ENCODE measurements at regions not wholly inside any gene's neighbourhood (a gene's known extent, or its start where the extent isn't known, plus 50 kb on each side); places are given as distances from the start of the nearest gene placed in this dataset.
A peak's percentile ranks its signal among the peaks of the same experiment; 100 is the strongest.

DNA sequence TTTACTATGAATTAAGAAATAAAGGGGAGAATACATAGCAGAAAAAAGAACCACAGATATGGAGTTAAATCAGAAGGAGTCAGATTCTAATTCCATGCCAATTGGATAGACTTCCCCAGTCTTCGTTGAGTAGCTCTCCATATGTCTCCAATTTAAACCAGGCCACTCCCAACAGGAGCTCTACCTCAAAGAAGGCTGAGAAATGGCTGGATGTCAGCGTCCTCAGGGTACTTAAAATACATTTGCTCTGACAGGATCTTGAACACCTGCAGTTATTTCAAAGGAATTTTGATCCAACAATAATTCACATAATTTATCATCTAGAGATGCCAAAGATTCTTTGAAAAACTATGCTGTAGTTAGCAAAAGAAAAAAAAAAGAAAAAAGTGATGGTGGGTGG is 133.9 kb upstream of the FBN2 start:
- Histone ChIP-seq H3K4me3 (ENCODE audit: low read depth in 1 of 3, low read length in 3 of 3) (no peak overlapping the region), H3K4me1 (ENCODE audit: control insufficient read depth in 3 of 3, insufficient read depth in 2 of 3, low read depth in 1 of 3, low read length in 2 of 3) (no peaks in the 10 kb centered on the region), H3K9me3 (ENCODE audit: control insufficient read depth in 2 of 2, insufficient read depth in 1 of 2, low read depth in 1 of 2, low read length in 1 of 2) (no peaks in the 10 kb centered on the region), H3K36me3 (ENCODE audit: control insufficient read depth in 3 of 3, insufficient read depth in 2 of 3, low read depth in 1 of 3, low read length in 3 of 3) (no peaks in the 10 kb centered on the region), H3K27ac (ENCODE audit: low read depth in 1 of 3, low read length in 2 of 3) (no peak overlapping the region), H3K27me3 (ENCODE audit: control insufficient read depth in 3 of 3, insufficient read depth in 3 of 3, low read length in 3 of 3) (no peaks in the 10 kb centered on the region)
- DNase-seq (no peak), FAIRE-seq (no peak)
- WGBS, 3 donors = 23 to 43% (median 26%) methylated on average over 2 of the region's 2 CpGs

DNA sequence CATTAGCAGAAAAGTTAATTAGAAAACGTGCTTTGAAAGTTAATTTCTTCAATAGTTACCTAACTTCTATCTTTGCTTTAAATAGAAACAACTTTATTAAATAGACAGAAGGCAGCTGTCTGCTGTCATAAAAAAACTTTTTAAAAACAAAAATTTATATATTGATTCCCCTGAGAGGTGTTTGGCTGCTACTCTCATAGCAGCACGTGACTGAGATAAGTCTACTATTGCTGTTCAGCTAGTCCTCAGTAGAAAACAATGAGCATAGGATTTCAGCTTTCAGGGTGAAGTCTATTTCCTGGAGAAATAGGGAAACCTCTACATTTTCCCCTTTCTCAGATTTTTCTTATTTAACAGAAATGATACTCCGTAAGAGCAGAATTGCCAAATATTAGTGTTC is 135.0 kb upstream of the FBN2 start:
- H3K27me3 ChIP-seq (ENCODE audit: control insufficient read depth in 3 of 3, insufficient read depth in 3 of 3, low read length in 3 of 3) = no peaks in the 10 kb centered on the region
- no peaks in the 10 kb centered on the region for H3K9me3 ChIP-seq (ENCODE audit: control insufficient read depth in 2 of 2, insufficient read depth in 1 of 2, low read depth in 1 of 2, low read length in 1 of 2)
- DNase-seq (no peak), FAIRE-seq (no peak)
- no peak overlapping the region for H3K4me3 ChIP-seq (ENCODE audit: low read depth in 1 of 3, low read length in 3 of 3)
- WGBS, 3 donors = 55 to 61% (median 60%) methylated on average over 3 of the region's 3 CpGs
- H3K36me3 ChIP-seq (ENCODE audit: control insufficient read depth in 3 of 3, insufficient read depth in 2 of 3, low read depth in 1 of 3, low read length in 3 of 3) = no peaks in the 10 kb centered on the region
- H3K4me1 ChIP-seq (ENCODE audit: control insufficient read depth in 3 of 3, insufficient read depth in 2 of 3, low read depth in 1 of 3, low read length in 2 of 3) = no peaks in the 10 kb centered on the region
- no peak overlapping the region for H3K27ac ChIP-seq (ENCODE audit: low read depth in 1 of 3, low read length in 2 of 3)

DNA sequence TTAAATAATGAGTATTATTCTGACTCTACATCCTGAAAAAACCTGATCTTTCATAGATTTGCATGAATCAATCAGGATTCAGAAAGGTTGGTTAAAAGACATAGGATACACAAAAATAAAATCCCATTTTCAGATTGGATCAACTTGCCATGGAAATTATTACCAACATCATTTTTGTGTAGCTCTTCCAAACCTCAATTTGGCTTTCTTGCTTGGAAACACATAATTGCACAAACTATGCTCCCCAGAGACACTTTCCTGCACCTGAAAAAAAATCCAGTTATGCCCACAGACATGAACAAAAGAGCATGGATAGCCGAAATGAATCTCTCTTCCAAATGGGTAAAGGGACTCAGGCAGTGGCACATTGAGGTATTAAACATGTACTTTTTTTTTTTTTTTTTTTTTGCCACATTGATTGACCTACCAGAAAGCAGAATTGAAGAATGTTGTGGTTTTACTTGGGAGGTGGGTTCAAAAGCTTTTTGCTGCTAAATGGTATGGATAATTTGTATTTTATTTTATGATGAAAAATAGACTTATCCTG is 135.4 kb upstream of the FBN2 start:
- Histone ChIP-seq H3K27ac (ENCODE audit: low read depth in 1 of 3, low read length in 2 of 3) (no peak overlapping the region), H3K27me3 (ENCODE audit: control insufficient read depth in 3 of 3, insufficient read depth in 3 of 3, low read length in 3 of 3) (no peaks in the 10 kb centered on the region), H3K36me3 (ENCODE audit: control insufficient read depth in 3 of 3, insufficient read depth in 2 of 3, low read depth in 1 of 3, low read length in 3 of 3) (no peaks in the 10 kb centered on the region), H3K4me1 (ENCODE audit: control insufficient read depth in 3 of 3, insufficient read depth in 2 of 3, low read depth in 1 of 3, low read length in 2 of 3) (no peaks in the 10 kb centered on the region), H3K4me3 (ENCODE audit: low read depth in 1 of 3, low read length in 3 of 3) (no peak overlapping the region), H3K9me3 (ENCODE audit: control insufficient read depth in 2 of 2, insufficient read depth in 1 of 2, low read depth in 1 of 2, low read length in 1 of 2) (no peaks in the 10 kb centered on the region)
- FAIRE-seq = no peak
- DNase-seq = no peak
- 67 to 81% (median 78%) methylated on average over 1 of the region's 1 CpG for WGBS, 3 donors

DNA sequence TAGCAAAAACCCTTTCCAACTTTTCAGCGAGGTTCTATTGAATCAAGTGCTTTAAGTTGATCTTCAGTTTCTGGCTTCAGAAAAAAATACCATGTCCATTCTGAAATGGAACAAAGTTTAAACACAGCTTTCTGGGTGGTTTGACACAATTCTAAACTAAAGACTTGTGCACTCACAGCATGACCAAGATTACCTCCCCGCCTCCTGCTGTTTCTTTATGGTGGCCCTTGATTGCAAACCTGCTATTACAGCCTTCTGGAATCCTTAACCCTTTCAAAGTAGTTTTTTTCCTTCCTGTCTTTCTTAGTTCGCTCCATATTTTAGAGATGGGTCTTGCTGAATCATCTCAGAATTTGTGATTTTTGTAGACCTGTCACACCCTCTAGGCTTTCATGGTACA is 135.9 kb upstream of the FBN2 start:
- Histone ChIP-seq H3K27me3 (ENCODE audit: control insufficient read depth in 3 of 3, insufficient read depth in 3 of 3, low read length in 3 of 3) (no peaks in the 10 kb centered on the region), H3K36me3 (ENCODE audit: control insufficient read depth in 3 of 3, insufficient read depth in 2 of 3, low read depth in 1 of 3, low read length in 3 of 3) (no peaks in the 10 kb centered on the region), H3K9me3 (ENCODE audit: control insufficient read depth in 2 of 2, insufficient read depth in 1 of 2, low read depth in 1 of 2, low read length in 1 of 2) (no peaks in the 10 kb centered on the region), H3K27ac (ENCODE audit: low read depth in 1 of 3, low read length in 2 of 3) (no peak overlapping the region), H3K4me3 (ENCODE audit: low read depth in 1 of 3, low read length in 3 of 3) (no peak overlapping the region), H3K4me1 (ENCODE audit: control insufficient read depth in 3 of 3, insufficient read depth in 2 of 3, low read depth in 1 of 3, low read length in 2 of 3) (no peaks in the 10 kb centered on the region)
- WGBS, 3 donors = 76 to 81% (median 80%) methylated on average over 3 of the region's 3 CpGs
- DNase-seq (no peak), FAIRE-seq (no peak)

DNA sequence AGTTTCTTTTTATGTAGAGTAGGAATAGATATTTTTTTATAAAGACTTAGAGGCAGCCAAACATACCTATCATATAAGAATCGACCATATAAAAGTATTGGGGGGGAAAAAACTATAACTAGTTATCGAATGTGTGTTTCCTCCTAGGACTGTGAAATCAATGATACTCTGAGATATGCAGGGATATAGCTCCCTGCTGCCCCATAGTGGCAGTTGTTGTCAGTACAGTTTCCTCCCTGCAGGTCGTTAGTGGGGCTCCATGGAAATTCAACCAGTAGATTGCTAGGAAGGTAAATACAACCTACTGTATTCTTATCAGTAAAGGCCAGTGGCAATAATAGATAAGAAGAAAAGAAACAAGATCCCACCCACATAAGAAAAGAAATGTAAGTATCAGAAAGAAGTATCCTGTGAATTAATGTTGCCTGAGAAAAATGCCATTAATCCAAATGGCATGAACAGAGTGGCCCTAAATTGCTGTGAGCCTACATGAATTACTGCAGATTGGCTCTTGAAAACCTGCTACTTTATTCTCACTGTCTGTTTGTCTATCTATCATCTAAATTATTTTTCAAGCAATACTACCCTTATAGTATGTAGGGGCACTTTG is 136.9 kb upstream of the FBN2 start:
- no peaks in the 10 kb centered on the region for H3K9me3 ChIP-seq (ENCODE audit: control insufficient read depth in 2 of 2, insufficient read depth in 1 of 2, low read depth in 1 of 2, low read length in 1 of 2)
- FAIRE-seq = no peak

DNA sequence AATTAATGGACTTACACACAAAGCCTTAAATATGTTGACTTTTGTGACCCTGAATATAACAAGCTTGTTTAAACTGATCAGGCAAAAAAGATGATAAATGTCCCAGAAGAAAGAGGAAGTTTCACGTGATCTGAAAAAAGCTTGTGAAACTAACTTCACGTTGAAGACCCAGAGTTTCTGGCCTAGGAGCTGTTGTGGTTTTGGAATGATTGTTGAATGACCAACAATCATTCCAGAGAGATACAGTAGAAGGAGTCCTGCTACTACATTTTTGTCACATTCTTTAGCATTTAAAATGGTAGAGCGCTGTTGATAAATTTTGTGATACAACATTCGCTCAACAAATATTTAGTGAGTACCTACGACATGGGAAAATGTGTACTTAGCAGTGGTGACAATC is 143.1 kb upstream of the FBN2 start:
- DNase-seq = no peak
- no peaks in the 10 kb centered on the region for H3K4me1 ChIP-seq (ENCODE audit: control insufficient read depth in 3 of 3, insufficient read depth in 2 of 3, low read depth in 1 of 3, low read length in 2 of 3)
- 72 to 75% (median 73%) methylated on average over 5 of the region's 5 CpGs for WGBS, 3 donors

More for the DNA sequence above, 136.9 kb upstream of the FBN2 start:
- H3K4me3 ChIP-seq (ENCODE audit: low read depth in 1 of 3, low read length in 3 of 3) = no peak overlapping the region
- no peaks in the 10 kb centered on the region for H3K27me3 ChIP-seq (ENCODE audit: control insufficient read depth in 3 of 3, insufficient read depth in 3 of 3, low read length in 3 of 3)
- H3K4me1 ChIP-seq (ENCODE audit: control insufficient read depth in 3 of 3, insufficient read depth in 2 of 3, low read depth in 1 of 3, low read length in 2 of 3) = no peaks in the 10 kb centered on the region
- 14 to 51% (median 36%) methylated on average over 3 of the region's 3 CpGs for WGBS, 3 donors
- no peaks in the 10 kb centered on the region for H3K36me3 ChIP-seq (ENCODE audit: control insufficient read depth in 3 of 3, insufficient read depth in 2 of 3, low read depth in 1 of 3, low read length in 3 of 3)
- DNase-seq = peak; percentile 35 to 55
- no peak overlapping the region for H3K27ac ChIP-seq (ENCODE audit: low read depth in 1 of 3, low read length in 2 of 3)

DNA sequence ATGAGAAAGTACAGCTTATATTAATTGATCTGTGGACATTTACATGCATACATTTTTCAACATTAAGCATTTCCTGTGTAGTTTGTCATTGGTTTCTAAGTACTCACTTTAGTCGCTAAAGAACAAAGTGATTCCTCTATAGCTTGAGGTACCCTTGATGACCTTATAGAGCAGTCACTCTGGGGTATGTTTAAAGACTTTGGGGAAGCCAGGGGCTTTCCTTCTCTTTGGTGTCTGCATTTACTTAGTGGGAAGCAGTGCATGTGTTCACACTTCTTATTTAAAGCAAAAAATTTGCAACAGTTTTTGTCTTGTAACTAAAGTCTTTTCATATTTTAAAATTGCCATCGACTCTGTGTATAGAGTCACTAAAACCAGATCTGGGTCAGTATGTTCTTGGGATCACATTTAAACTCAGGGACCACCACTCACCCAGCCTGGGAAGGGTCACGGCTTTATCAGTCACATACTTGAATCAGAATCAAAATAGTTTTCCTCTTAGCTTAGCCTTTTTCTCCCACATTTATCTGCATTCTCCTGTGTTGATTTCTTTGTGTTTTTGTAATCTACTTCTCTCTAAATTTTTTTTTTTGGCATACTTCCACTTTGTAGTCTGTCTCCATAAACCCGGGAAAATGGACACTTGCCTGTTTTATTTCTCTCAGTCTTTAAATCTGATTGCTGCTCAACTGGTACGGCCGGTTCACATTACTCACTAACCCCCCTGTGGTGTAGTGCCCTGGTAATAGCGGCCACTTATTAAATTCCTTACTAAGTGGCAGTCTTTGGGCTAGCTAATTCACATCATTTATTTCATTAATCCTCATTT is 143.9 kb upstream of the FBN2 start:
- no peaks in the 10 kb centered on the region for H3K4me1 ChIP-seq (ENCODE audit: control insufficient read depth in 3 of 3, insufficient read depth in 2 of 3, low read depth in 1 of 3, low read length in 2 of 3)
- DNase-seq (no peak), FAIRE-seq (no peak)
- 28 to 37% (median 35%) methylated on average over 7 of the region's 7 CpGs for WGBS, 3 donors
- H3K36me3 ChIP-seq (ENCODE audit: control insufficient read depth in 3 of 3, insufficient read depth in 2 of 3, low read depth in 1 of 3, low read length in 3 of 3) = no peaks in the 10 kb centered on the region
- no peak overlapping the region for H3K4me3 ChIP-seq (ENCODE audit: low read depth in 1 of 3, low read length in 3 of 3)
- H3K27ac ChIP-seq (ENCODE audit: low read depth in 1 of 3, low read length in 2 of 3) = no peak overlapping the region
- H3K27me3 ChIP-seq (ENCODE audit: control insufficient read depth in 3 of 3, insufficient read depth in 3 of 3, low read length in 3 of 3) = no peaks in the 10 kb centered on the region
- H3K9me3 ChIP-seq (ENCODE audit: control insufficient read depth in 2 of 2, insufficient read depth in 1 of 2, low read depth in 1 of 2, low read length in 1 of 2) = no peaks in the 10 kb centered on the region

More for the DNA sequence above, 143.1 kb upstream of the FBN2 start:
- Histone ChIP-seq H3K36me3 (ENCODE audit: control insufficient read depth in 3 of 3, insufficient read depth in 2 of 3, low read depth in 1 of 3, low read length in 3 of 3) (no peaks in the 10 kb centered on the region), H3K27me3 (ENCODE audit: control insufficient read depth in 3 of 3, insufficient read depth in 3 of 3, low read length in 3 of 3) (no peaks in the 10 kb centered on the region), H3K9me3 (ENCODE audit: control insufficient read depth in 2 of 2, insufficient read depth in 1 of 2, low read depth in 1 of 2, low read length in 1 of 2) (no peaks in the 10 kb centered on the region), H3K4me3 (ENCODE audit: low read depth in 1 of 3, low read length in 3 of 3) (no peak overlapping the region), H3K27ac (ENCODE audit: low read depth in 1 of 3, low read length in 2 of 3) (no peak overlapping the region)
- FAIRE-seq = no peak

DNA sequence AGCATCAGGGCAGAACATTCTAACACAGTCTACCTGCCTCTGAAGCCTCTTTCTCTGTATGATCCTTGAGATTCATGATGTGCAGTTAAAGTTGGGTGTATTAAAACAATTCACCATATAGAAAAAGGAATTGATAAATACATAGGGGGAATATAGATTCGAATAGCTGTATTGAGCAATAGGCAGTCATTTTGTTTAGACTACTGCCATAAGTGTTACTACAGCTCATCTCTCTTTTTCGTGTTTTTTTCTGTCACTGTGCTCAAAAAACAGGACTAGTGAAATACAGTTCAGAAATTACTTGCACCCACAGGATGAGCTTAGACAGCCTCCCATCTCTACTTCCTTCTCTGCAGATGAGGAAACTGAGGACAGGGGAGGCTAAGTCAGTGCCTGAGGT is 144.6 kb upstream of the FBN2 start:
- WGBS, 3 donors = 67 to 76% (median 72%) methylated on average over 2 of the region's 2 CpGs

More for the DNA sequence above, 144.6 kb upstream of the FBN2 start:
- Histone ChIP-seq H3K4me3 (ENCODE audit: low read depth in 1 of 3, low read length in 3 of 3) (no peak overlapping the region), H3K9me3 (ENCODE audit: control insufficient read depth in 2 of 2, insufficient read depth in 1 of 2, low read depth in 1 of 2, low read length in 1 of 2) (no peaks in the 10 kb centered on the region), H3K4me1 (ENCODE audit: control insufficient read depth in 3 of 3, insufficient read depth in 2 of 3, low read depth in 1 of 3, low read length in 2 of 3) (no peaks in the 10 kb centered on the region), H3K27me3 (ENCODE audit: control insufficient read depth in 3 of 3, insufficient read depth in 3 of 3, low read length in 3 of 3) (no peaks in the 10 kb centered on the region), H3K27ac (ENCODE audit: low read depth in 1 of 3, low read length in 2 of 3) (no peak overlapping the region), H3K36me3 (ENCODE audit: control insufficient read depth in 3 of 3, insufficient read depth in 2 of 3, low read depth in 1 of 3, low read length in 3 of 3) (no peaks in the 10 kb centered on the region)
- FAIRE-seq (no peak), DNase-seq (no peak)

Measured in small intestine (tissue), 7 donors.